ENCODE measurements at regions not wholly inside any gene's neighbourhood (a gene's known extent, or its start where the extent isn't known, plus 50 kb on each side); places are given as distances from the start of the nearest gene placed in this dataset.

- no peak for DNase-seq
Observed at GRCh38 chr16:86986136-86986535, 331.1 kb downstream of the C16orf95 start.

DNA sequence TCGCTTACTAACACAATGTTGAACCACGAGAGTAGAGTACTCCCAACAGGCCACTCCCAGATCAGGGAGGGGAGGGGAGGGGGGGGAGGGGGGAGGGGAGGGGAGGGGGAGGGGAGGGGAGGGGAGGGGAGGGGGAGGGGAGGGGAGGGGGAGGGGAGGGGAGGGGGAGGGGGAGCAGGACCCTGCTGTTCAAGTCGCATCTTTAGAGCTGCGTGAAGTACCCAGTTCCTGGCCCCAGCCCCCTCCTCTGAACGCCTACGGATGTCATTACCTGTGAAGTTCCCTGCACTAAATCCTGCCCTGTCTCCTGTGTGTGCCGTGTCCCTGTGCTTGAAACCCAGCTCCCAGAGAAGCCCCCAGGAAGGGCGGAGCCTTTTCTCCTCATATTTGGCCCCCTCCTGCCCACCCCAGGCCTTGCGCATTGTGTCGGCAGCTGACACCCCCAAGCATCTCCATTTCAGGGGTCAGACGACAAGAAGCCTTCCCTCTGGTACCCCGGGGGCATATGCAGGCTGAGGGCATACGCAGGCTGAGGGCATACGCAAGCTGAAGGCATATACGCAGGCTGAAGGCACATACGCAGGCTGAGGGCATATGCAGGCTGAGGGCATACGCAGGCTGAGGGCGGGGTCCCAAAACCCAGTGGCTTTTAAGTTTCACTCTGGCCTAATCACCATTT is 330.2 kb downstream of the C16orf95 start:
- no peak for DNase-seq

DNA sequence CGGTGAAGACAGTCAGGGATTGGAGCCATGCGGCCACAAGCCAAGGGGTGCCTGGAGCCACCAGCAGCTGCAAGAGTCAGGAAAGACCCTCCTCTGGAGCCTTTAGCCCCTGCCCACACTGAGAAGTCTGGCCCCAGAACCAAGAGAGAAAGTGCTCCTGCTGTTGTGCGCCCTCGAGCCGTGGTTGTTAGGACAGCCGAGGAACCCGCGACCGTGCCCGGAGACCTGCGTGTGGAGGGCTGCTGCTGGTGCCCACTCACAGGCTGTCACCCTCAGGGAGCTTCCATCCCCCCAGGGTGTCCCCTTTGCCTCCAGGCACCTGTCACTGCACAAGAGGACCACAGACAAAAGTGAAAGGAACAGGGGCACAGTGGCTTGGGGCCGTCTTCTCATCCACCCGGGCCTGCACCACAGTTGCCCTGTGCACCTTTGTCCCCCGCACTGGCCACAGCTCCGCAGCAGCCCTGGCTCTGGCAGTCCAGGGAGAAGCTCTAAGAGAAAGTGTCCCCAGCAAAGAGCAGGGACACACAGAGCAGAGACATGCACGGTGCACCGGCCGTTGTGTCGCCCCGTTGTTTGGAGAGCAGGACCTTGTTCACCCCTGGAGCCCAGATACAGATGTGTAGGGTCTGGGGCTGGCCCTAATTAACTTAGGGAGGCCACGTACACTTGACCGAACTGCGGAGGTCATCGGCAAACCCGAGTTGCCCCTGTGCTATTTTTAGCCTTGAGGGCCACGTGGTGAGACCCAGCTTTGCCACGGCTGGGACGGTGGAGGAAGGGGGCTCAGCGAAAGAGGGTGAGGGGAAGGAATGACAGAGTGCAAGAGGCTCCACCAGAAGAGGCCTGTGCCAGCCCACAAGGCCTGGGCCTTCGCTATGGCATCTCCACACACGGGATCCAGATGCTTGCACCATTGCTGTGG is 329.2 kb downstream of the C16orf95 start:
- DNase-seq: no peak

DNA sequence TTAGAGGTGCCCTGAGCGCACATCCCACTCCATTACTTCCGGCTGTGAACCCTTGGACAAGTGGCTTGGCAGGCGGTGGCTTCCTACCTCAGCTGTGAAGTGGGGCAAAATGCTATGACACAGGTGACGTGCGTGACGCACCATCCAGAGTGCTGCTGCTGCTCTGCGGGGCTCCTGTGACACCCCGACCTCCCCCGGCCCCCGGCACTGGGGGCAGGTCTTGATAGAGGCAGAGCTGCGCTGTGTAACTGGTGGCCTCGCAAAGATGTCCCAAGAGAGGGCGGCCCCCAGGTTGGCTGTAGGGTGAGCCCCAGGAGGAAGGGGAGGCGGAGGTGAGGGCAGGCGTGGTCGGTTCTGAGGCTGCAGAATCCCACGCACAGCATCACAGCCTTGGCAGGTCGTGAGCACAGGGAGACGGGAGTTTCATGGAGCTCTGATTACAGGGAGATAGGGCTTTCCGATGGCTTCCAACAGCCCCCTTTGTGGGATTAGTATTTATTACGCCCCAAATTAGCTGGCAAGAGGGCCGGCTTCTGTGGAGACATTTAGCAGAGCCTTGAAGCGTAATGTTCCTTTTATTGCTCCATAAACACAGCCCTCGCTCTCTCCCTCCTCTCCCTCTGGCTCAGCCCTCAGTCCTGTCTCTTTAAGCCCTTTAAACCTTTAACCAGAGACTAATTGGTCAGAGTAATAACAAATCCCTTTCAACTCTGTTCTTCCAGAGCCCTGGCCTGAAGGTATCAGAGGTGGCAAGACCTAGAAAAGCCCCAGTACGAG is 328.1 kb downstream of the C16orf95 start:
- no peak for DNase-seq

DNA sequence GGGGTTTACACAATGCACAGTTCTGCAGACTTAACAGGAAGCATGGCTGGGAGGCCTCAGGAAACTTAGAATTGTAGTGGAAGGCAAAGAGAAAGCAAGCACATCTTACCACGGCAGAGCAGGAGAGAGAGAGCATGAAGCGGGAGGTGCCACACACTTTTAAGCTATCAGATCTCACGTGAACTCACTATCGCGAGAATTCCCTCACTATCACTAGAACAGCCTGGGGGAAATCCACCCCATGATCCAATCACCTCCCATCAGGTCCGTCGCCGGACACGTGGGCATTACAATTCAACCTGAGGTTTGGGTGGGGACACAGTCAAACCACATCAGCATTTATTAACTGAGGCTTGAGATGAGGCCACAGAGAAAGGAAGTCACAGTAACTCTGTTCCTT is 326.7 kb downstream of the C16orf95 start:
- no peak for DNase-seq

DNA sequence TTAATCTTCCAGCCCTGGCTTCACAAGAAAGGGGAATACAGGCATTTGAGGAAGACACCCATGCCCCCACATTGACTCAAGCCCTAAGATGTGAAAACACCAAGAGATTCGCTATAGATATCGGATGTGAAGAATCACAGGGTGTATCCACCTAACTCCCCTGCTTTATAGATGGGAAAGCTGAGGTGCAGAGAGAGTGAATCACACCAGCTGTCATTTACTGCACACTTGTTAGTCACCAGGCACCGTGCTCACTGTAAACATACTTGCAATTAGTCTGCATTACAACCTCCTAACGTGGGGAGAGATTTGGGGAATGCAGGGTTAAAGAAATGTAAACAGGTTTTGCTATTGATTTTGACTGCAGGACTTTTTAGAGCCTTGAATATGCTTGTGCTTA is 325.5 kb downstream of the C16orf95 start:
- no peak for DNase-seq

DNA sequence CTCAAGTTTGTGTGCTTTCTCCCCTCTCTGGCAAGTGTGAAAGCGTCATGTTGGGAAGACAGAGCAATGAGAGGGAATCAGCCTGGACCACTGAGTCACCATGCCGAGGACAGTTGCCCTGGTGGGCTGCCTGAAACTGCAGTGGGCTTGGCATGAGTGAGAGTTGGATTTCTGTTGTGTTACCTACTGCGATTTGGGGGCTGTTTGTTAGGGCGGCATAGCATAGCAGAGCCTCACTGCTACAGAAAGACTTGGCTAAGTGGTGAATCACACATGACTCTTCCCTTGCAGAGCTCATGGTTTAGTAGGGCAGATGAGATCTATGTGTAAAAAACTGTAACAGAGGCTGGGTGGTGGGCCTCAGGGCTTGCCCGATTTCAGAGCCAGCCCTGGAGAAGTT is 324.6 kb downstream of the C16orf95 start:
- no peak for DNase-seq

- no peak for DNase-seq
Observed at GRCh38 chr16:86993426-86994110, 323.6 kb downstream of the C16orf95 start.

DNA sequence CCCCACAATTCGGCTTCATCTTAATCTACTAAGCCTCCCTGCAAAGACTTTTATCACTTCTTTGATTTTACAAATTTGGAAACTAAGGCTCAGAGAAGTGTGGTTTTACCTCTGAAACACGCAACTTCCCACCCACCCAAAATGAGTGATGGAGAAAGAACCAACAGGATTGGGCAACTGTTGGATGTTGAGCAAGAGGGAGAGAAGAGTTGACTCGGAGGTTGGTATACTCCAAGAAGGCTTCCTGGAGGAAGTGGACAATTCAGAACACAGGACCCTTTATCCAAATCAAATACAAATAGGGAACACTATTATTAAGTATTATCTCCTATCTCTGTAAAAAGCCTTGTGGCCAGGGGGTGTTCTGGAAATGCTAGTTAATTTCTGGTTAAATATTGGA is 323.0 kb downstream of the C16orf95 start:
- DNase-seq: no peak

- no peak for DNase-seq
Observed at GRCh38 chr16:86994651-86995171, 322.5 kb downstream of the C16orf95 start.

- no peak for DNase-seq
Observed at GRCh38 chr16:86995456-86995855, 321.7 kb downstream of the C16orf95 start.

- no peak for DNase-seq
Observed at GRCh38 chr16:86996081-86996480, 321.1 kb downstream of the C16orf95 start.

- DNase-seq: no peak
Observed at GRCh38 chr16:86997058-86997457, 320.1 kb downstream of the C16orf95 start.

DNA sequence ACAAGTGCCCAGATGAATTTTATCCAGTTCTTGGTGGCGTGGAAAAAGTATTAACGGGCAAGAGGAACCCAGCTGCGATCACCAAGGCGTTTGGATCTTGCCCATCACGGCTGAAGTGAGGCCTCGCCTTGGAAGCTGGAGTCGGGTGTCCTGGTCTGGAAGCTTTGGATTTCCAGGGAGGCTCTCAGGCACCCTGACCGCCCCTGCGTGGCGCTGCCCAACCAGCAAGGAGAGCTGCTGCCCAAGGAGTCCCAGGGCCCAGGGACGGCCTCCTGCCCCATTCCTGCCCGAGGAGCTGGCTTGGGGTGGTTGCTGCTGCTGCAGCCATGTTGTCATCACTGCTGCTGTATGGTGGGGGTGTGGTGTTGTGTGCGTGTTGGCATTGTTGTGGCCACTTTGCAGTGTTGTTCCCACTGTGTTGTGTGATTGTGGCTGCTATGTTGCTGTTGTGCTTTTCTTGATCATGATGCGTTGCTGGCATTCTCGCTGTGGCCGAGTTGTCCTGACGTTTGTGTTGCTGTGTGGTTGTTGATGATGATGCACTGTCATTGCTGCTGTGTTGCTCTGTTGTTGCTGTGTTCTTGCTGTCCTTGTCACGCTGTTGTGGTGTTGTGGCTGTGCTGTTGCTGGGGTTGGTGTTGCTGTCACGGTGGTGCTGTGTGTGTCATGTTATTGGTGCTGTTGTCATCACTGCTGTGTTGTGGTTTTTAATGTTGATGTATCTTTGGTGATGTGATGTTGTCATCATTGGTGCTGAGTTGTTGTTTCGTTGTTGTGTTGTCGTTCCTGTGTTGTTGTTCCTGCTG is 318.8 kb downstream of the C16orf95 start:
- DNase-seq: no peak

- no peak for DNase-seq
Observed at GRCh38 chr16:87000001-87000400, 317.2 kb downstream of the C16orf95 start.

GRCh38 chr16:87002717-87003413 is 314.3 kb downstream of the C16orf95 start:
- no peak for DNase-seq

GRCh38 chr16:87003414-87003755 is 313.8 kb downstream of the C16orf95 start:
- no peak for DNase-seq

- DNase-seq: no peak
Observed at GRCh38 chr16:87006021-87006420, 311.2 kb downstream of the C16orf95 start.

DNA sequence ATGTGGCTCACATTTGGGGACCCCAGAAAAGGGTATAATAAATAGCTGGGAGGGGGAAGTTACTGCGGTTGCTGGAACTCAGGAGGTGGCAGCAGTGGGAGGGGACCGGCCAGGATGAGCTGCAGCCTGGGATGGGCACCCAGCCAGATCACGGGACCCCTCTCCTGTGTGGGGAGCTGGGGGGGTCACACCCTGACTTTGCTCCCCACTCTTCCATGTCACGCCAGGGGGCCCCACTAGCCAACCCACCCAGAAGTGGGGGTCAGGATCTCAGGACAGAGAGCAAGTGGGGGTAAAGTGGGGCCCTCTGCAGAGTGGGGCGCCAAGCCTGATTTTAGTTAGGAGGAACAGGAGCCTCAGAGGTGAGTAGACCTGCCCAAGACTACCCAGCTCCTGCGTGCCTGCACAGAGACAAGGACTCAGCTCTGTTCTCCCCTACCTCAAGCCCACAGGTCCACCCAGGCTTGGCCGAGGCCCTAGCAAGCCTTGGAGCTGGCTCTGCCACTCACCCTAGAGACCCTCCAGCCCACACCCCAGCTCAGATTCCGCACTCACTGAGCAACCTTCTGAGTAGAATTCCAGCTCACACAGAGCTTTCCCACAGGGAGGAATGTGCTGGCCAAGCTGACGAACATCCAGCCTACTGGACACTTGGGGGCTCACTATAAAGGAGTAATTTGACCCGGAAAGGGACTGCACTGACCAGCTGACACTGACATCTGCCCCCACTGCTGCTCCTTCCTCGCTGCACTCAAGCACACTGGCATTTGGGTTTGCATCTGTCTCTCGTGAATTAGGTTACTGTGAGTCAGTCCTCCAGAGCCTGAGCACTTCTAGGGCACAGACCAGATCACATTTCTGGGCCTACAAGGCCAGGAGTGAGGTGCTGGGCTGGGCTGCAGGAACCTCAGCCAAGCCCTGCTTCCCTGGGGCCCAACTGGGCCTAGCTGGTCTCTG is 310.1 kb downstream of the C16orf95 start:
- DNase-seq: no peak

DNA sequence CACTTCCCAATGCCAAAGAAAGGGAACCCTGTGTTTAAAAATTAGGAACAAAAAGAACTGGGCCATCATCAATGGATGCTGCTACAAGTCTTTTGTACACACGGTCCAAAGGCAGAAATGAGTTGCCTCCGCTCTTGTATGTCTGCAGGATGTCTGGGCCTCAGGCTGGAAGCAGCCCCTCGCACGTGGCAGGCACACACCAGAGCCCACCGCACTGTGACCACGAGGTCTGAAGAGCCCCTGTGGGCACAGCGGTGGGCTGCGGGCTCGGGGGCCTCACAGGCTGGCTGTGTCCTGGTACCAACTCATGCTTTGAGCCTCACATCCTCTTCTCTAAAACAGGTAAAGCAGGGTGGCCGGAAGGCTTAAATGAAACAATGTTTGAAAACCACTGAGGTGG is 309.3 kb downstream of the C16orf95 start:
- no peak for DNase-seq
